Activated CD4-positive, alpha-beta T cell treated with anti-CD3 and anti-CD28 coated beads, Interleukin-10, Interleukin-2, amounts not matched to agents 100 ng/mL and 50 ng/mL, durations not matched to agents 16 hours and 8 hours (primary cell): ENCODE measurements at regions not wholly inside any gene's neighbourhood (a gene's known extent, or its start where the extent isn't known, plus 50 kb on each side); places are given as distances from the start of the nearest gene placed in this dataset.

Experiments
- DNase-seq: peaks from one replicate; pipeline ENCODE4 v3.0.0-alpha.2; 2020

DNA sequence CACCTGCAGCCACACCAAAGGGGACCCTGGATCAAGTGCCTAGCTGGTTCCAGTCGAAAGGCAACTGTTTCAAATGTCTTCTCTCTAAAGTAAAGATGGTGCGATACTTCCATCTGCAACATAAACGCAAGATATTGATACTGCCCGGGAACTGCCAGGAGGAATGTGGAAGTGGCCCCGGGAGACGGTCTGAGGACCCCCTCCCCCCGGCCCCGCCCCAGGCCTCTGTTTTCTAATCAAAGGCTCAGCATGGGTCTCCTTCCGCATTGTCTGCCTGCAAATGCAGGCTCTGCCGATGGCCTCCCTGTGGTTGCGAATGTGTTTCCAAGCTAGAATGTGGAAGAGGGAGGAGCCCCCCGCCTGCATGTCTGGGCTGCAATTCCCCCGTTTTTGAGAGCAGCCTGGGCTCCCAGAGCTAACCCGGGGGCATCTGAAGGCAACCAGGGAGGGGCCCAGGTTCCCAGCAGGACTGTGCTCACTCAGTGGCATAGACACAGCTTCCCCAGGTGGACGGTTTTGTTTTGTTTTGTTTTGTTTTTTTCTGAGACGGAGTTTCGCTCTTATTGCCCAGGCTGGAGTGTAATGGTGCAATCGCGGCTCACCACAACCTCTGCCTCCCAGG, 223.9 kb upstream of the PPP2R2D start:
- DNase-seq = no peak

DNA sequence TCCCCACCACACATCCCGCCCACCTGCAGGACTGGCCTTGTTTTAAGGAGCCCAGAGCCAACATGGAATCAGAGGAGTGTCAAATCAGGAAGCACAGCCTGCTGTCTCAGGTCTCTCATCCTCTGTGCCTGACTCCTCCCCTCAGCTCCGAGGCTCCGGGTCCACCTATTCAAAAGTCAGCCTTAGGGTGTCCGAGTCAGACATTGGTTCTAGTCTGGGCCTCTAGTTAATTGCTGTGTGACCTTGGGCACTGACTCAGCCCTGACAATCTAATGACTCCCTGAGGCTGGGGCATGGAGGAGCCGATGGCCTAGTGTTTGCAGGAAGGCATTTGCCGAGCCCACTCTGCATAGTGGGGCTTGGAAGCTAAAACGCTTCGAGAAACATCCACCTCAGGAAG, 223.1 kb upstream of the PPP2R2D start:
- DNase-seq = no peak

DNA sequence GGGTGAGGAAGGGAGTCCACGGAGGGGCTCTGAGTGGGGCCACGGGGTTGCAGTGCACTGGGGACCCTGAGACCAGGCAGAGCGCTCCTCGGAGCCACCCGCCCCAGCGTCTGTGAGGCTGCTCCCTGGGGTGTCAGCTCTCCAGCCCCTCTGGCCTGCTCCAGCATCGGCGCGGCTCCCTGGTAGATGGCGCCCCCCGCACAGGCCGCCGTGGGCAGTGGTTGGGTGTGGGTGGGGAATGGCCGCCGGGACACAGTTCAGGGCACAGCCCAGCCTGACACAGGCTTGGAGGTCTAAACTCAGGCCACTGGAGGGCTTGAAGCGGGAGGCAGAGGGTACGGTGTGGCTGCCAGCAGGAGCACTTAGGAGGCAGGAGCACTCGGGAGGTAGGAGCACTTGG, 222.6 kb upstream of the PPP2R2D start:
- no peak for DNase-seq

DNA sequence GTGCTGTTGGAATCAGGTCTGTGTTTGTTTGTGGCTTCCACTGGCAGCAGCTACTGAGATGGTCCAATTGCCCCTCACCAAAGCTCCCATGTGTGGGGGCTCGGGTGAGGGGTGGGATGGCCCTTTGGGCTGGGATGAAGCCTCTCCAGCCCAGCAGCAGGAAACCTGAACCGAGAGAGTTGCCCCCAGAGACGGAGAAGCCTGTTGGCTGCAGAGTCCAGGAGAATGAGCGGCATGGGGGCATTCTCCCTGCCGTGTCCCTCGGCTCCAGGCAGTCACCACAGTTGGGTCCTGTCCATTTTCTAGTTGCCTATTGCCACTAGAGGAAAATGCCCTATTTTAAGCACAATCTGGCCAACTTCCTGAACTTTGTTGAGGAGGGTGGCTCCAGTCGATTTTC, 222.2 kb upstream of the PPP2R2D start:
- DNase-seq = no peak

DNA sequence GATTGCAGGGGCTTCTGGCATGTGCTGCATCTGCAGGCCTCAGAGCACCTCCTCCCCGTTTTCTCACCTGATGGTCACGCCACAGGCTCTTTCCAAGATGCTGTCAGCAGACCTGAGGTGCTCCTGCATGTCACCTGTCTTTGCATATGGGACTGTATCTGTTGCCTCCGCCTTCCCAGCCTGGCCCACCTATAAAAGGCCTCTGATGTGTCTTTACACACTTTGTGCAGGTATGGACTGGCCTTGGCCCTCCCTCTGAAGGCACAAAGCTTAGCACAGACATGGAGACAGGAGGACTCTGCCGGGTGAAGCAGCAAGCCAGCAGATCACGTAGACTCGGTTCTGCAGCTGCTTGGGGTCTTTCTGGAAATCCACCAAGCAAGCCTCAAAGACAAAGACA, 220.9 kb upstream of the PPP2R2D start:
- no peak for DNase-seq

DNA sequence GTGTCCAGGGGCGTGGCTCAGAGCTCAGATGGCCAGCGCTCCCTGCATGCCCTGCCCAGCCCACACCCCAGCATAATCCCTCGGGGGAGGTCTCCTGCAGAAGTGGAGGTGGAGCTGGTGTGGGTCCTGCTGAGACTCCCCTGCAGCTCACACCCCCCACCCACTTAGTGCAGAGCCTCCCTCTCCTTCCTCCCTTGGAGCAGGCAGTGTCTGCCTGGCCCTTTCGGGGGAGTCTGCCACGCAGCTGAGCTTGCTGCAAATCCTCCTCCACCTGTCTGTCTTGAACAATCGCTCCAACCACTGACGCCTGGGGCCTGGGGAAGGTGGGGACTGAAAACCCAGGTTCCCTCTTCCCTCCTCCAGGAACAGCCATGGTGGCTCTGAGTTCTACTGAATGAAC, 219.7 kb upstream of the PPP2R2D start:
- DNase-seq = no peak

DNA sequence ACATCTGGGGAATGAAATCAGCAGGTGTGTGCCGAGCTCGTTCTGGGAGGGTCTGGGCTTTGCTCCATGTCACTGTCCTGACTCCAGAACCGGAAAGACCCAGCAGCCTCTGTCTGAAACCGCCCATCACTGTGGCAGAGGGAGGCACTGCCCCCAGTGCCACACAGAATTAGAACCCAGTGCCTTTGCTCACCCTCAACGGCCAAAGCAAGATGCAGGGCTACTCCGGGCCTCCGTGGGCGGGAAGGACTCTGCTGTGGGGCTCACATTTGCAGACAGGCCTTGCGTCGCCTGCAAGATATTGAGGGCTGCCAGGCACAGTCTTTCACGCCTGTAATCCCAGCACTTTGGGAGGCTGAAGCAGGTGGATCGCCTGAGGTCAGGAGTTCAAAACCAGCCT, 219.2 kb upstream of the PPP2R2D start:
- no peak for DNase-seq

DNA sequence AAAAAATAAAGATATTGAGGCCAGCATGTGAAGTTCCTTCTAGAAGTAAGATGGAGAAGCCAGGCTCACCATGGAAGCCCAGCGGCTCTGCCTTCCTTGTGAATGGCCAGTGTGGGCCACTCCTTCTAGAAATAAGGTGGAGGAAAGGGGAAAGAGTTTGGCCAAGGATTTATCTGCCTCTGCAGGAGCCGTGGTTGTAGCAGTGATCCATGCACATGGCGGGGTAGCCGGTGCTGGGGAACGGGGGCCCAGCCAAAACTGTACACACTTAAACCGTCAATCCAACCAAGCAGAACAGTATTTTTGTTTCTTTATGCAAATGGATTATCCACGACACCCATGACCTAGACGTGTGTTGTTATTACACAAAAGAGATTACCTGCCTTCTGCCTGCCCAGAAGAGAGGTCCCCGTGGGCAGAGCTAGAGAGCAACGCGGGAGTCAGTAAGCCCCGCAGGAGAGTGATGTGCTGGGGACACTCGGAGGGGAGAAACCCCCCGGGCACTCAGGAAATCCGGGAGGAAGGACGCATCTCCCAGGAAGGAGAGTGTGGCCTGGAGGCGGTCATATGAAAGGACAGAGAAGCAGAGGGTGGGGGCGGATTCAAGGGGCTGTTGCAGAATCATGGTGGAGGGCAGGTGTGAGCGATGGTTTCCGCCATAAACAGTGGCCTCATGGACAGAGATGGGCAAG, 218.4 kb upstream of the PPP2R2D start:
- no peak for DNase-seq

DNA sequence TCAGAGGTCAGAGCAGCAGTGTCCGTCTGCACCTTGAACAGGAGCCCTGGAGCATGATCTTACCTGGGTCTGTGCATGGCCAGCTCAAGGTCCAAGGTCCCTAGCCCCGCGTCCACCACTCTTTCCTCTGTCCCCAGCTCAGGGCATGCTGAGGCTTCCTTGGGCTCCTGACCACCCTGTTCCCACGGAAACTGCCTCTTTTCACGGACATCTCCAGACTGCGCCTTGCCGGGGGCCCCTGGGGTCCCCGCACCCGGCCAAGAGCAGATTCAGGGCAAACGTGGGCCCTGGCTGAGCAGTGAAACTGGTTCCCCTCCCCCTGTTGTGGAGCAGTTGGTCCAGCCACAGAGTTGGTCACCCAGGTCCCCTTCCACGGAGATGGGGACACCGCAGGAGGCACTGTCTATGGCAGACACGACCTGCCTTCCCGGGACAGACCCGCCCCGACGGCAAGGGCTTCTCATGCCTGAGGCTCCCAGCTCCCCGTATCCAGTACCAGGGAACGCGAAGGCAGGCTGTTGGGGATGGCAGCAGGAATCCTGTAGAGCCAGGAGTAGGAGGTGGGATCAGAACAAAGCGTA, 217.4 kb upstream of the PPP2R2D start:
- no peak for DNase-seq

DNA sequence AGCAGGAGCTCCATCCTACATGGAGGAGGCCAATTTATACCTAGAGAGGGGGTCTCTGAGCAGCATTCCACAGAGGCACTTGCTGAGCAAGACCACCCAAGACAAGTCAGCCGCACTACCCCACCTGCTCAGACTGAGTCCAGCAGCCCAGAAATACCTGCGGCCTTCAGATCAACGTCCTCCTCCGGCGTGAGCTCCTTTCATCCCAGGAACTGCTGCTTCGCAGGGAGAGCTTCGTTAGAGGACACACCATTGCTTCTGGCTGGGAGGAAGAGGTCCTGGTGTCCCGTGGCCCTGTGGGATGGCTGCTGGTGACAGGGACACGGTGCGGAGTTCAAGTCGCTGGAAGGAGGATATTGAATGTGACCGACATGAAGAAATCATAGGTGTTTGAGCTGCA, 216.9 kb upstream of the PPP2R2D start:
- DNase-seq = no peak

DNA sequence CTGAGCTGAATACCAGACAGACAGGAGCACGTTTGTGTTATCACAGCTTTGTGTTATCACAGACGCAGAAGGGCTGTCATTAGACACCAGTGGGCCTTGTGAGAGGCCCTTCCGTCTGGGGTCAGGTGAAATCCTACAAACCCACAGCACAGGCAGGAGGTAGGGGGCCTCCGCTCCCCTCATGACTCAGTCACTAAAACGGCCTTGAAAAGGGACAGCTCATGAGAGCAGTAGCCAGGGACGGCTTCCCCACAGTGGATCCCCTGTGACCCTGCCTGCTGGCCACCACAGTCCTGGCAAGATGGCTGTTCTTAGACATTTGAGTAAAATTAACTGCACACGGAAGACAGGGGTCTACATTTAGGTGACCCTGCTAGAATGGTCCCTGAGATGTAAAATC, 215.8 kb upstream of the PPP2R2D start:
- DNase-seq = no peak

DNA sequence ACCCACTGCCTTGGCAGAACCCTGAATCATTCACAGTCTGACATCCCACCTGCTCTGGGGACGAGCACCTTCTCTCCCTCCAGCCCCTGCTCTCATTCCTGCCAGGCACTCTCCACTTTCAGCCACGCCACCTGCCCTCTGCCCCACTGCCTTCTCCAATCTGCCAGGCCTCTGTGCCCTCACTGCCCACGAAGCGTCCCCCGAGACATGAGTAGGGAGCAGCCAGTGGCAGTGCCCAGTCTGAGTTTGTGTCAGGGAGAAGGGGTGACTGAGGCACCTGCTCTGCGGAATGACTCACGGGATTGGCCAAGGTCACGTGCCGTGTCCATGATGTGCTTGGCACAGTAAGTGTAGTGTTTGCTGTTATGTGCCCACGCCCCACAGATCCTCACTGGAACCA, 215.2 kb upstream of the PPP2R2D start:
- no peak for DNase-seq

DNA sequence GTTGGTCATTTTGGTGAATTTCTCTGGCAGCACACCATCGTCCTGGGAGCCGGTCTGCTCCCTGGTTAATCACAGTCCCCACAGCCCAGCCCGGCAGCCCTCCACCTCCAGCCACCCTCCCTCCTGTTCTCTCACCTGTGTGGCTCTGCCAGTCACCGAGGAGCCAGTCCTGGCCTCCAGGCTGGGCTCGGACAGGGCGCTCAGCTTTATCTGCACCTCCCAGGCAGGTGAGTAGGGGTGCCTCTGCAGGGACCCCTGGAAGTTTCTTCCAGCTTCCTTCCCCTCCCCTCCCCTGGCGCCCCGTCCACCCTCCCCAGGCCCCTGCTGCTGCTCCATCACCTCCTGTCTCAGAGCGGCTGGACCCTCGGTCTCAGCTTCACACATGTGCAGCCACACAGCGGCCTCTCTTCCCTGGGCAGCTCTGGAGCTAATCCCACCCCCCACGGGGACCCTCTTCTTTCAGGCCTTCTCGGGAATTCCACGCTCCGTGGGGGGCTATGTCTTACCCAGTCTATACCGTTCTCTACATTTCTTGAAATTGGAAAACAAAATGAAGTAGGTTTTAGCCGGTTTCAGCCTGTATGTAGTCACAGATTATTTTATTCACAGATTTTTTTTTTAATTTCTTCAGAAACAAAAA, 213.9 kb upstream of the PPP2R2D start:
- DNase-seq = no peak

DNA sequence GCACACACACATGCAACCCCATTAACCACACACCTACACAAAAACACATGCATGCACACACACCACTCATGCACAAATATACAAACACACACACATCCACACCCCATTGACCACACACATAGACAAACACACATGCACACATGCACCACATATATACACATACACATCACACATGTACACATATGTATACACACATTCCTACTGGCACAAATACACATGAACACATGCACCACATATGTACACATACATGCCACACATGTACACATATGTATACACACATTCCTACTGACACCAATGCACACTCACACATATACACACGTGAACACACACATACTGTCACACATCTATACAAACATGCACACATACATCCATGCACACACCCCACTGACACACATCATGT, 212.5 kb upstream of the PPP2R2D start:
- no peak for DNase-seq

DNA sequence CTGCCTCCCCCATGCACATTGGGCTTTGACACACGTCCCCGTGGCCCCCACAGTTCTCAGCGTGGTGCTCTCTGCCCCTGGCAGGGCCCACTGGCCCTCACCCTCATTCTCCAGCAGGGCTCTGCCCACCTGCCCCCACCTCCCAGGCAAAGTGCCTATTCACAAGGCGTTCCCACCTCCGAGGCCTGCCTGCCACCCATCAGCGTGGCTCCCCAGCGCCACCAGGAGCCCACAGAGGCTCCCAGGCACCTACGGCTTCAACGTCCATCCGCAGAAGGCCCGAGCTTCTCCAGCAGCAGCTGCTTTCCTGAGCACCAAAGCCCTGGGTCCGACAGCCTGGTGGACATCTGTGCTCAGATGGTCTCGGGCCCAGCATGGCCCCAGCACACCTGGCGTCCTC, 211.8 kb upstream of the PPP2R2D start:
- DNase-seq = no peak

DNA sequence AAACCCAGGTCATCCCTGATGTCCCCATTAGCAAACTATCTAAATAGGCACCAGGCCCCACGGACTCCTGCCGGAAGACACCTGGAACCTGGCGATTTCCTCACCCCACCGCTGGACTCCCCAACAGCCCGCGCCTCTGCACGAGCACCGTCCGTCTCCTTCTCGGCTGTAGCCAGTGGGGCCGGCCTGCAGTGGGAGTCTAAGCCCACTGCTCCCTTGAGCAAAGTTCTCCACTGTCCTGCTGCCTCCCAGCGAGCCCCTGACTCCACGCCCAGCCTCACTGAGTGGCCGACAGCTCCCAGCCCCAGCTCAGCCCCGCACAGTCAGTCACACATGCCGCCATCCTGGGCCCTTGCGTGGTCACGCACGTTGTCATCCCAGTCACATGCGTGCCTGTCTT, 211.3 kb upstream of the PPP2R2D start:
- DNase-seq = no peak

DNA sequence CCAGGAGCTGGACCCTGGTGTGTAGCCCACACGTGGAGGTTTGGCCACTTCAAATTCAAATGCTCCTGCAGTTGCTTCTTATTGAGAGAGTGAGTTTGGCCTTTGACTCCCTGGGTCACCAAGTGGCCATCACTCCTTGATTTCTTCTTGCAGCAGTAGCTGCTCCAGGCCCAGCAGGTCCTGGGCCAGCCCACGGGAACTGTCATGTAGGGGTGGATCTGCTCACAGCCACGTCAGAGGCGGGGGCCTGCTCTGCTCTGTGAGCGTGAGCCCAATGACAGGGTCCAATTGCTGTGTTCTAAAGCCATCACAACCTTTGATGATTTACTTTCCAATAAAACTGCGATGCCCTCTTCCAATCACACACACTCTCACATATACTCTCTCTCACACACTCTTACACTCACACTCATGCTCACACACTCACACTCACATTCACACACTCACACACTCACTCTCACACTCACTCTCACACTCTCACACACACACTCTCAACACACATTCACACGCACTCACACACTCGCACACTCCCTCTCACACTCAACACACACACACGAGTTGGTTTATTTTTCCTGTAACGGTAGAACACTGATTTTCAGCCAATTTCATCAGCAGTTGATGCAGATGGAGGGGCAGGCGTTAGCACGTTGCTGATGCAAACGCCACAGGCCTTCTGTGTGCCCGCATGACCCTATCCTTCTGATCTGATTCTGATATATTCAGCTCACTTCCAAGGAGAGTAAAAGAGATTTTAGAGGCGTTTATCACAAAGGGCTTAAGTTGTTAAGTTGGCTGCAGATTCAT, 210.7 kb upstream of the PPP2R2D start:
- DNase-seq = no peak

DNA sequence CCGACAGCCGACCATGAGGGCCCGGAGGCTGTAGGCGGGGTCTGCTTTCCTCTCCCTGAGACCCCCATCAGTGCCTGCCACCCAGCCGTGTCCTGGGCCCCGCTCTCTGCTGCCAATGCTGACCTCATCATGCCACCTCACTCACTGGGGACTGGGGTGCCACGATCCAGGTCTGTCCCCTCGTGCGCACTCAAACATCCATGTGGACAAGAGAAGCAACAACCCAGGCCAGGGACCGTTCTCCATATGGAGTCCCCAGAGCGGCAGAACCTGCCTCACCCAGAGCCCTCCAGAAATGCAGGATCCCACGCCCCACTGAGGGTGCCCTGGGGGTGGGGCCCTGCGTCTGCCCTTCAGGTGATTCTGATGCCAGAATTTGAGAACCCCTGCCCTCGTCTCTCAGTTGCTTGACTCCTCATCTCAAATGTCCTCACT, 210.0 kb upstream of the PPP2R2D start:
- DNase-seq = no peak

DNA sequence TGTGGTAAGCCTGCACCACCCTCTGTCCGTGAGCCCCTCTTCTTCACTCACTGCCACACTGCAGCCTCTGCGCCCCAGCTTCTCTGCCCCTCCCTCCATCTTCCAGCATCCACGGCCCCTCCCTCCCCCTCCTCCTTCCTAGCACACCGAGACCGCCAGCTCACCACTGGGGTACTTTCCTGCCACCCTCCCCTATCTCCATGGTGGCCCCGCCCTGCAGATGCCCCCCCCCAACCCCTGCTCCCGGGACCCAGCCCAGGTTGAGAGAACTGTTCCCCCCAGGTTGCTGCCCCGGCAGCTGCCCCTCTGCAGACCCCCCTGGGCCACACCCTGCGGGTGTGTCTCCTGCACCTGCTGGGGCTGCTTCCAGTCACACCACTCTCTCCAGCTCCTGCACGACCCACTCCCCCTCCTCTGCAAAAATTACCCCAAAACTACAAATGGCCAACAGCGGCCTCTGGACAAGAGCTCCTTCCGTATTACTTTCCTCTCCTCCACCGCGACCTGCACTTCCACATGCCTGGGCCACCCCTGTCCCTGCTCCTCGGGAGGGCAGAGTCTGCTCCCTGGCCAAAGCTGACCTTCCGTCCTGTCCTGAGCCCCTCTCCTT, 209.2 kb upstream of the PPP2R2D start:
- DNase-seq = no peak

DNA sequence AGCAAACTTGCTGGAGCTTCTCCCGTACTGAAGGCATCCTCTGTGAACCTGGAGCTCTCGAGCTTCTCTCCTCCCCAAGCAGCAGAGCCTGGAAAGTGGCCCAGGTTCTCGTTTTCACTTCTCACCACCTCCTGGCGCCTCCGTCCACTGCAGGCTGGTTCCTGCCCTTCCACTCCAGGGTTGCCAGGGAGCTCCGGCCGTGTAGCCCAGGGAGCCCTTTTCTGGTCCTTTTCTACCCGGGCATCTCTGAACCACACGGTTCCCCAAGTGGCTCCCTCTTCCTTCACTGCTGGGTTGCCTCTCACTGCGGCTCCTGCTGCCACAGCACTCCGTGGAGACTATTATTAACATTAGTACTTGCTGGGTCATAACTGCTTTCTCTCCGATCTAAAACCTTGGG, 208.6 kb upstream of the PPP2R2D start:
- DNase-seq = no peak

DNA sequence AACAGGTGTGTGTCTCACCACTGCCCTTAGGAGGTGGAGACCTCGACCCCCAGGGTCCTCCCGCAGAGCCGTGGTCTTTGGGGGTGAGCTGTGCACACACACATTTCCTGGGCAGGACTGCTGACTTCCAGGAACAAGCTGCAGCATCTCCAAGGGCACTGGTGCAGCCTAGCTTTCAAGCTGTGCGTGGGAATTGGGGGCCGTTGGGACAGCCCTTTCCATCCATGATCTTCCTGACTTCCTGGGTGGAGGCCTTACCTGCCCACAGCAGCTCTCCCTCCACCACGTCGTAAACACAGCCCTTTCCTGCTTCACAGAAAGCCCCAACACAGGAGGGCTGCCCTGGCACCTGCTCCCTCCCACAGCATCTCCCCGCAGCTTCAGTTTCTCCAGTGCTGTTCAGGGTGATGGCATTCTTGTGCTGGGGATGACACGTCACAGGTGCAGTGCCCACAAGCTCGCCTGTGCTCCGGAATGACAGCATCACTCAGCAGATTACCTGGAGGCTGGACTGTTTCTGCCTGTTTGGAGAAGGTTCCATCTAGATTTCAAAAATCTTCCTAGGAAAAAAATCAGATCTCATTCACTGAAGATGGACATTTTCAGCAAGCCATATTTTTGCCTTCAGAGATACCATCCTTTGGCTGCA, 208.0 kb upstream of the PPP2R2D start:
- DNase-seq = no peak

DNA sequence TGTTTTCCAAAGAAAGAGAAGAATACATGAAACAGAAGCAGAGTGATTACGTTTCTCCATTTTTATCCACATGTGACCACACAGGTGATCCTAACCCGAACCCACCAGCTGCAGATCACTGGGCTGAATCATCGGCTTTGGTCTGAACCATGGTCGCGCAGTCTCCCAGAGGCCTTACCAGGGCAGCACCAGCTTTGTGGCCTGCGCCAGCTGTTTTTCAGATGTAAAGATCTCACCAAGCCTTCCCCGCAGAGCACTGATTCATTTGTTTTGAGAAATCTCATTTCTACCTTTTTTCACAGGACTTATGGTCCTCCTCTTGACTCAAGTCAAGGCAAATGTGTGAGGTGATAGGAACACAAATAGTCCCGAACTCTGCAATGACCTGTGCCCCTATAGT, 207.0 kb upstream of the PPP2R2D start:
- no peak for DNase-seq
